Tongue (tissue), 1 donor: ENCODE measurements at regions not wholly inside any gene's neighbourhood (a gene's known extent, or its start where the extent isn't known, plus 50 kb on each side); places are given as distances from the start of the nearest gene placed in this dataset.
A peak's percentile ranks its signal among the peaks of the same experiment; 100 is the strongest.

ENCODE experiments used
- DNase-seq: peaks from one replicate; pipeline ENCODE4 v3.0.0-alpha.2; 2015

DNA sequence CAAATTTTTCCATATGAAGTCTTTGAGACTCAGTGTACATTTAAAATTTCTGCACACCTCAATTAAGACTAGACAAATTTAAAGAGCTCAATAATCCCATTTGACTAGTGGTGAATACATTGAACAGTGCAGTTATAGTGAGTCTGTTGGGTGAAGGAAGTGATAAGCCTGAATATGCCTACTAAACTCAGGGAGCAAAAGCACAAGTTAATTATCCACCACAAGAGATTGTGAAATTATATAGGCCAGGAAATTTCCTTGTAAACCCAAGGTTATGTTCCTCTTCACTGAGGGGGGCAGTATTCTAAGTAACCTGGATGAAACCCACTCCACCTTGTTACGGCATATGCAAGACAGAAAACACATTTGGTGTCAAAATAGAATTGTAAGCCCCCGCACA lies 612.9 kb upstream of the DAB2 start:
- DNase-seq, result no peak

DNA sequence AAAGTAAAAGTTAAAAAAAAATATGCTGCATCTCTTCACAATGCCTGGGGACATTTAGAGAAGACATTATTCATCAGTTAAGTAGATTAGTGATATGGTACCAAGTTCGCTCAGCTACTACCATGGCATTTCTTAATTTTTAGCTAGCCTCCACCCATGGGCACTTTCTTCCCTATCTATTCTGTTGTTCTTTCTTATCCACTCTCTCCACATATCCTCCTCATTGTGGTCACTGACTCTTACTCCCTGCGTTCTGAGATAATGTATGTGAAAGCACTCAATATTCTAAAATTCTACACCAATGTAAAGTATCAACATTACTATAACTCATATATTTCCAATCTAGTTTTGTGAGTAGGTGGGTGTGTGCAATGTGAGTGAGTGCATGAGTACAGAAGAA lies 609.7 kb upstream of the DAB2 start:
- no peak for DNase-seq

DNA sequence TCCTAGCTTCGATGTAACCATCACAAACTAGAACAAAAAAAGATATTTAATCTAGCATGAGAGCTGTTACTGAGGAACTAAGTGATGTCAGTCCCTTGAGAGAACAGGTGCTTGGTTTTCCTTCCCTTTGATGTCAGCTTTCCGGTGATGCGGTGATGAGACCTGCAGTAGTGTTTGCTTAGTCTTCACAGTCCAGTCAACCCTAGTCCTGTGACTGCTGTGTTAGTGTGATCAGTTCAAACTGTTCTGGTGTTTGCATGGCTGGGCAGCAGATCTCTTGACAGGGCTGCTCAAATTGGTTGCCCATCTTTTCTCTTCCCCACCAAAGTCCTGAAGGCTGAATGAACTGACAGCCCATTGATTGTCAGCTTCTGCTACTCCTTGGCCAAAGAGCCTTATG lies 608.6 kb upstream of the DAB2 start:
- DNase-seq, result no peak

DNA sequence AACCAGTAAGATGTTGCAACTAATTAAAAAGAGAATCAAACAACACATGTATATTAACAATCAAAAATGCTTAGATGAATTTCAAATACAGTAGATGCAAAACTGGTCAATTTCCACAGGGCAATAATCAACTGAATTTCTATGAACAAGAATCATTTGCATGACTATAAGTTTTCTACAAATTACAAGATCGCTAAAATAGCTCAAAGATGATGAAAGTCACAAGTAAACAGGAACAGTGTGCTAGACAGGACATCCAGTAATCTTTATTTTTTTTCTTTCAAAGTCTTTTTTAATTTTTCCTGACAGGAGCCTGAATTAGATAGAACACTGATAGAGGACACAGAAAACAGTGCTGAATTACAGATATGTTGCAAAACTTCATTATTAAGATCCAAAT lies 608.2 kb upstream of the DAB2 start:
- DNase-seq, result no peak

DNA sequence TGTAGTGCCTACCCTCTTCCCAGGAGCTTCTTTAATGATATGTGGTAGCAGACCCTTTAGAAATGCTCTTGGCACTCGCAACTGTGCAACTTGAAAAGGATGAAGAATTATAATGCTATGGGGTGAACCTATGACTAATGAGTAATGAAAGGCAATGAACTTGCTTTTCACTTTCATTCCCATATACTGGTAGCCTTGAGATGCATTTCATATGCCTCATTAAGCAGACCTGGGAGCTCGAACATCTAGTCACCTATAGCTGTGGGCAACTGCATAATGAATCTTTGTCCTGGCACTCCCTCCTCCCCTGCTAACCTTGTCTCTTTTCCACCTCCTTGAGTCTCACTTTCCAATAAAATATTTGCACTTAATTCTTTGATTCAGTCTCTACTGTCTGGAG lies 605.9 kb upstream of the DAB2 start:
- no peak for DNase-seq

DNA sequence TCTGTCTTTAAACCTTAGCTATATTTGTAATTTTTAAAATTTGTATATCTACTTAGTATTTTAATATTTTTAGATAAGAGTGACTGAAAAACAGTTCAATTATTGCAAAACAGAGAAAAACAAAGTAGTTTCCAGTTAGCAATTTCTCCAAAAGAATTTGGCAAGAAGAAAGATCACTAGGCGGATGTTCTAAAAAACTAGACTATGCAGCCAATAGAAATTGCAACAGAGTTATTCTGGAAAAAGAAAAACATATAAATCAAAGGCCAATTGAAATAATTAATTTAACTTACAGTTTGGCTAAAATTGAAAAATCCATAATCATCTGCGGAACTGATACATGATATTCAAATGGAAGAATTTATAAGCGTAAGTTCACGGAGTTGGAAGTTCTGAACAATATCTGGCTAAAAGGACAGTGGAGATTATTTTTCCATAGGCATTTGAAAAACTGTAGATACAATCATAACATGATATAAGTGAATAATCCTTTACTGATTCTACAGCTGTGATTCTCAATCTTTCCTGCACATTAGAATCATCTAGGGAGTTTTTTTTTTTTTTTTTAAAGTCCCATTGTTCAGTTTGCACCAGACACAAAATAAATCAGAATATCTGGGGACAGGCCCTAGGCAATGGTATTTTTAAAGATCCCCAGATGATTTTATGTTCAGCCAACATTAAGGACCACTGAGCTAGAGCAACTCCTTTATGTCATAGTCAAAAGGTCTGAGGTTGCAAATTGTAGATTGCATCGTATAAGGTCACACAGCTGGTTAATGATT lies 605.1 kb upstream of the DAB2 start:
- peak; percentile 45 for DNase-seq

DNA sequence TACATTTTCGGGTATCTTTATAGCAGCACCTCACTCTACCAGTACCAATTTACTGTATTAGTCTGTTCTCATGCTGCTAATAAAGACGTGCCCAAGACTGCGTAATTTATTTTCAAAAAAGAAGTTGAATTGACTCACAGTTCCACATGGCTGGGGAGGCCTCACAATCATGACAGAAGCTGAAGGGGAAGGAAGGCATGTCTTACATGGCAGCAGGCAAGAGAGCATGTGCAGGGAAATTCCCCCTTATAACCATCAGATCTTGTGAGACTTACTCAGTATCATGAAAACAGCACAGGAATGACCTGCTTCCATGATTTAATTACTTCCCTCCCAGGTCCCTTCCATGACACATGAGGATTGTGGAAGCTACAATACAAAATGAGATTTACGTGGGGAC lies 602.6 kb upstream of the DAB2 start:
- DNase-seq, result no peak

DNA sequence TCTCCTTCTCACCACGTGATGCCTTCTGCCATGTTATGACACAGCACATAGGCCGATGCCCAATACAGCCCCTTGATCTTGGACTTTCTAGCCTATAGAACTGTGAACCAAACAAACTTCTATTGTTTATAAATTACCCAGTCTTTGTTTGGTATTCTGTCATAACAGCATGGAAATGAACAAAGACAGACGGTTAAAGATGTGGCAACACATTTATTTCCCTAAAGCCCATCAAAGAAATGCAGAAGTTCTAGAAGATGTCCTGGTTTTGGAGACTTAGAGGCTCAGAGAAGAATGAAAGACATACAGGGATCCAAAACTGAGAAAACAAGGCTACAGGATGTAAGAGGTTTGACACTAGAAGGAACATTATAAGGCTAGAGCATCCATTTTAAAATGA lies 600.8 kb upstream of the DAB2 start:
- no peak for DNase-seq

DNA sequence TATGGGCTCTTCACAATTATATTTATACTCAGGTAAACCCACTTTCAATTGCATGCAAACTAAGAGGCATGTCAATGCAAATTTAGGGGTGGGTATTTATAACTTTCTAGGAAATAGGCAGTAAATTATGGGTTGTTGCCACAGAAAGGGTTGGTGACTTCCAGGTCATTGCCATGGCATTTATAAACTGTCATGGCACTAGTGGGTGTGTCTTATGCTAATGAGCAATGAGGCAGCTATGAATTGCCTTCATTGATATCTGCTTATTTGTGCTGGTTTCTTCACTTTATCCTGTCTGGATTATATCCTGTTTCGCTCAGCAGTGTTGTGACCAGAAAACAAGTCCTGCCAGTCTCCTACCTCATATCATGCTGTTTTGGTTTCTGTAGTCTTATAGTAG lies 597.3 kb upstream of the DAB2 start:
- no peak for DNase-seq

DNA sequence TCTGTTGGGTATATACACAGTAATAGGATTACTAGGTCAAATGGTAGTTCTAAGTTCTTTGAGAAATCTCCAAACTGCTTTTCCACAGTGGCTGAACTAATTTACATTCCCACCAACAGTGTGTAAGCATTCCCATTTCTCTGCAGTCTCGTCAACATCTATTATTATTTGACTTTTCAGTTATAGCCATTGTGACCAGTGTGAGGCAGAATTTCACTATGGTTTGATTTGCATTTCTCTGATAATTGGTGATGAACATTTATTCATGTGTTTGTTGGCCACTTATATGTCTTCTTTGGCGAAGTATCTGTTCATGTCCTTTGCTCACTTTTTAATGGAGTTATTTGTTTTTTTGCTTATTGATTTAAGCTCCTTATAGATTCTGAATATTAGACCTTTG lies 596.2 kb upstream of the DAB2 start:
- DNase-seq, result no peak

DNA sequence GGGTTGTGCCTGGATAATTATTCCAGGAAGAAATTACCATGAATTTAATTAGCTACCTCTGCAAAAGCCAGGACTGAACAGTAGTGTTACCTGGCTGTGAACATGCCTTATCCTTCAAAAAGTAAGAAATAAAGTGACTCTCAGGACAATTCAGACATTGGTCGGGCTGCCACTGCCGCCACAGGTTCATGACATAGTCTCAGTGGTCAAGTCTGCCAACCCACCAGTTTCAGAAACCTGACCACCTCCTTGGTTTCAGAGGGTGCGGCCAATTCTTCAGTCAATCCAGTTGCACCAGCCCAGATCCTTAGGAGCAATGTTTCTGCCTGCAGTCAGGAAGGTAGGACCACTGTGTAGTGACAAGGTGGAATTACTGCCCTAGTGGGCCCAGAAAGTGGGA lies 593.1 kb upstream of the DAB2 start:
- DNase-seq, result no peak

DNA sequence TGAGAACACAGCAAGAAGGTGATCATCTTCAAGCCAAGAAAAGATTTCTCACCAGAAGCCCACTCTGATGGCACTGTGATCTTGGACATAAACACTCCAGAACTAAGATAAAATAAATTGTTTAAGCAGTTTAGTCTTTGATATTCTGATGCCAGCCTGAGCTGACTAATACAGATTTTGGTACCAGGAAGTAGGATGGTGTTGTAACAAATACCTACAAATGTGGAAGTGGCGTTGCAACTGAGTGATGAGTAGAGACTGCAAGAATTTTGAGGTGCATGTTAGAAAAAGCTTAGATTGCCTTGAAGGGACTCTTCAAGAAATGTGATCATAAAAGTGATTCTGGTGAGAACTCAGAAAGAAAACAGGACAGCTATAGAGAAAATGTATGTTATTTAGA lies 592.4 kb upstream of the DAB2 start:
- no peak for DNase-seq

DNA sequence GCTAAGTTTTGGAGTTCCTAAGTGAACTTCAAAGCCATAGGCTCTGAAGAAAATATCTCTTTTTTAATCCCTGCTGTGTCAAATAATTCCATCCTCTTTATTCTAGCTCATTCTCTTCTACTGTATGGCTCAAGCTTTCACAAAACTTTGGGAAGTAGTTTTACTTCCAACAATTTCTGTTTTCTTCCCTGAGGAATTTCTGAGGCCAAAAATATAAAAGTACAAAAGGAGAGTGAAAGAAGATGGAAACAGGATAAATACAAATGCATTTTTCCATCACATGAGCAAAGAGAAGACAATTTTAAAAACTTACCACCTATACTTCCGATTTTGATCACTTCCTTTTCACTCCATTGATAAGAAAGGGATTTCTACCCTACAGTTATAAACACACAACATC lies 585.7 kb upstream of the DAB2 start:
- DNase-seq, result no peak

DNA sequence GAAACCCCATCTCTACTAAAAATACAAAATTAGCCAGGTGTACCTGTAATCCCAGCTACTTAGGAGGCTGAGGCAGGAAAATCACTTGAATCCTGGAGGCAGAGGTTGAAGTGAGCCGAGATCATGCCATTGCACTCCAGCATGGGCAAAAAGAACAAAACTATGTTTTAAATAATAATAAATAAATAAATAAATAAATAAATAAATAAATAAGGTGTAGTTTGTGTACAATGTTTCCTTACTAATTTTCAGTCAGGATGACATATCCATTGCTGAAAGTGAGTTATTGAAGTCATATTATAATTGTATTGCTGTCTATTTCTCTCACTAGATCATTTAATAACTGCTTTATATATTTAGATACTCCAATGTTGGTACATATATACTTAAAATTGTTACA lies 581.5 kb upstream of the DAB2 start:
- no peak for DNase-seq

DNA sequence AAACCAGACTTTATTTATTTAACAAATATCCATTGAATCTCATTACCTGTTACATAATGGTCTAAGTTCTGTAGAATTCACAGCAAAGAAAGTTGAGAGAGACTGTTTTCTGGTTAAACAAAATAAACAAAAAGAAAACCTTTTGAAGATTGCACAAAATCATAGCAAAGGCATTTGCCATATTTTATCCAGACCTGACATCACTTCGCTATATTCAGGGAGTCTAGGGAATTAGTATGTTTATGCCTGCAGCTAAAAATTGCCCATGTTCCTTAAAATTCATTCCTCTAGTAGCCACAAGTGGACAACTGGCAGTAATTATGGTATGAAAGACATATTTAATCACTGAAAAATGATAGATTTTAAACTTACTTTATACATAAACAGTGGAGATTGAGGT lies 577.0 kb upstream of the DAB2 start:
- DNase-seq, result peak; percentile 6

DNA sequence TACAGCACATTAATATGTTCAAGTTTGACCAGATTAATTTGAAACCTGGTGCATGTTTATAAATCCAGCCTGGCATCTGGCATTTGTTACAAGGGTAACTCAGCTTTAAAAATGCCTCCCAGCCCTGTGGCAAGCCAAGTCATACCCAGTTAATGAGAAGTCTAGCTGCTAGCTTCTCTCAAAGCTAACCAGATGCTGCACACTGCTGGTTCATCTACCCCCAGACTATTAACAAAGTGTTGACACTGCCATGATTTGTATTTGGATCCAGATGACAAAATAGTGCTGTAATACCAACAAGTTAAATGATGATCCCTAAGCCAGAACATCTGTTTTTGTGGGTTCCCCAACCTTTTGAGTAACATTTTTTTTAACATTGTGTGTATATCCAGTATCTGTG lies 573.7 kb upstream of the DAB2 start:
- peak; percentile 14 for DNase-seq

DNA sequence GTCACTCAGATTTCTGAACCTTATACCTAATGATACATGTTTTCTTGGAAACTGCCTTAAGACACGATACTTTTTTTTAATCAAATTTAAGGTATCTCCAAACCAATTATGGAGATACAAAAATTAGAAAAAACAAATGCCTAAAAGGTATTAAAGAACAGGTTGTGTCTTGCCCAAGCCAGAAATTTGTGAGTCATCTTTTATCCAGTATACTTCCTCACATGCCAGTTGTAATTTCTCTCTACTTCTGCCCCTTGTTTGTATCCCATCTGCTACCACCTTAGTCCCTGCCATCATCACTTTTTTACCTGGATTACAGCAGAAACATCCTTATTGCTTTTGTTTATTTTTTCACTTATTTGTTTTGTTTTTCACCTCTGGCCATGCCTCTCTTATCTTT lies 571.2 kb upstream of the DAB2 start:
- DNase-seq, result no peak

DNA sequence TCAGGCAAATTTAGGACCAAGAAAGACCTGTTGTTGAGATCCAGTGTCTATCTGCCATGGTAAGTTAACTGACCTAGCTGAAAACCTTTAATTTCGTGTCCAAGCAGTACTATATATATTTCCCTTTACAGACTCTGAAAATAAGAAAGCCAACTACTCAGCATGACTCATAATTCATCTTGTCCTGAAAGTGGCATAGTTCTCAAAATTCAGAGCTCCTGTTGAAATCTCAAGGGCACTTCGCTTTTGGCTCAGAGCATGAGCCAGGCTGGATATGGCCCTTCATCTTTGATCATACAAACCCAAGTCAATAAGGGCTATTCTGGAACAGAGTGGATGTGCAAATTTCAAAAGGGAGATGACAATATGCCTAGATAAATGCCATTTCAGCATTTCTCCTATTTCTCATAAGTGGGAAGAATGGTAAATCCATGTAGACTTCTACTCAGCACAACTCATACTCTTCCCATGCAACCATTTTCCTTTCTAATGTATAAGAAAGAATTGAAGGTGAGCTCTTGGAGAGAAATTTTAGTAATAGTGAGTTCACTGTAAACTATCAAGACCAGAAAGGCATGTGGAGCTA lies 567.9 kb upstream of the DAB2 start:
- no peak for DNase-seq

DNA sequence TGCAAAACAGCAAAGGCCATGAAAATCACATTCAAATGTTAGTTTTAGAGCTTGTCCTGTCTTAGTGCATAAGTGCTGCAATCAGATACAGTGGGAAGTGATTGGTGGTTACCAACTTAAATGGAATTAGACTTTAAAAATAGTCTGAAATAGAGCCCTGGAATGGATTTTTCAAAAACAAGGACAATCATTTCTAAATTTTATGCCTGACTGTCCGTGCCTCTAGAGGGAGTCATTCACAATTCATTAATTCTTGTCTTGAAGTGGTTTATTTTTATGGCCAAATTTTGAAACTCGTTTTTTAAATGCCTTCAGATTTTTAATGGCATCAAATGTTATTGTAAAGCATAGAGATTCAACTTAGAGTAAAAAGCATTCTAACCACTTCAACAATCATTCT lies 561.8 kb upstream of the DAB2 start:
- no peak for DNase-seq

DNA sequence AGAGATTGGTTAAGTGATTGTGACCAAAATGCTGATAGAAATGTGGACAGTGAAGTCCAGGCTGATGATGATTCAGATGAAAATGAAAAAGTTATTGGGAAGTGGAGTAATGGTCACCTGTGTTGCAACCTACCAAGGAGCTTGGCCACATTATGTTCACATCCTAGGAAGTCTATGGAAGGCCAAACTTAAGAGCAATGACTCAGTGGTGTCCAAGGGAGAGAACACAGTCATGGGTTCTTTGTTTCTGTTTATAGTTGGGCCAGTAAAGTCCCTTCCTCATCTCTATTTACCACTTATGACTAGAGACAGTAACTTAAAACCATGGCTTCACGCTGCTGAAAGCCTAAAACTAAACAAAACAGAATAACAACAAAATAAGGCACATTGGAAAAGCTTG lies 555.3 kb upstream of the DAB2 start:
- DNase-seq, result no peak

DNA sequence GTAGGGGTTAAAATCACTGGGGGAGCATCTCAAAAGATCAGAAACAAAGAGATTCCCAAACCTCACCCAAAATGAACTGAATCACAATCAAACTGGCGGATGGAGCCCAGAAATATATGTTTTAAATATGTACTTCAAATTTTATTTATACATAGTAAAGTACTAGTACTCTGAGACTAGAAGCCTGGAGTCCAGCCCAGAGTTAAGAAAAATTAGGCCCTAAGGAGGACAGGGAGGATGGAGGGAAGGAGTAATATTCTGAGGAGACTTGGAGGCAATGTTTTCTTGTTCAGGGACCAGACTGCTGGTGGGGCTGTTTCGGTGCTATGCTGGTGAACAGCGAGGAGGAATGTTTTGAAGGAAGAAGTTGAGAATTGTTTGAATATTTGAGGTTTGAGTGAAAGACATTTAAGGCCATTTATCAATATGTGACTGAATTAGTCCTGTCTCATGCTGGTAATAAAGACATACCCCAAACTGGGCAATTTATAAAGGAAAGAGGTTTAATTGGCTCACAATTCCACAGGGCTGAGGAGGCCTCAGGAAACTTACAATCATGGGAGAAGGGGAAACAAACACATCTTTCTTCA lies 552.4 kb upstream of the DAB2 start:
- no peak for DNase-seq

DNA sequence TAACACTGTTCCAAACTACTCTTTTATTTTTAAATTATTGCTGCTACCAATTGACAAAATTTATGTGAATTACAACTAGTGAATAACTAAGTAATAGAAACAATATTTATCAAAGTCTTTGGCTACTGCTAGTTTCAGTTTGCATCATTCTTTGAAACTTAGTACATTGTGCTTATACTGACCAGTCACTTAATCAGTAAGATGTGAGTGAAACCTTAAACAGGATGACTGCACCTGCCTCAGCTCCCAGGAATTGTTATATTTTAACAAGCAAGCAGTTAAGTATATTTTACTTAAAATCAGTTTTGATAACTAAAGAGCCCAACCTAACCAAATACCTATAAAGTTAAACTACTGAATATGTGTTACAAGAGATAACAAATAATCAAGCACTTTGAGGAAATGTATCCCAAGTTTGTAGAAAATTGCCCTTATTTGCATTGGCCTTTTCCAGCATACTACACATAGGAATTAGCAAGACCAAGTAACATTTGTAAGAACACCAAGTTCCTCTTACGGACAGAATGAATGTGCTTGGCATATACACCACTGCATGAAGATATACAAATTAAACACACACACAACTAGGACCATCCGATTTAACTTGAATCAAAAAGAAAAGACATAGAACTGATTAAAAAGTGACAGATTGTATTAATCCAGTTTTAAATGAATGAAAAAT lies 545.5 kb upstream of the DAB2 start:
- no peak for DNase-seq

DNA sequence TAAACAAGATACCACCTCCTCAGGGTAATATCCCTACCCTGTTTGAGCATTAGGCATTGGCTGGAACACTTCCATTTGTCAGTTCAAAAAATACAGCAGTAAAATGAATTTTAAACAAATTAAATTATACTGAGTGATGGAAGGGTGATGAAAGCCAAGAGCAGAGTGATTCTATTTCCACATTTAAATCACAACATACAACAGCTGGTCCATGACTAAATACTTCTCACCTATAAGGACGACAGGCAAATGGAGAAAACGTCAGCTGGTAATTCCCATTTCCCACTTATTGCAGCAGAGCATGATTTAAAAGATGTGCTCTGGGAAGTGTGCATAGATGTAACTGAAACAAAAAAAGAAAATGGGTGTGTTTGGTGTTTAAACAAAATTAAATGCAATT lies 543.6 kb upstream of the DAB2 start:
- DNase-seq, result no peak

DNA sequence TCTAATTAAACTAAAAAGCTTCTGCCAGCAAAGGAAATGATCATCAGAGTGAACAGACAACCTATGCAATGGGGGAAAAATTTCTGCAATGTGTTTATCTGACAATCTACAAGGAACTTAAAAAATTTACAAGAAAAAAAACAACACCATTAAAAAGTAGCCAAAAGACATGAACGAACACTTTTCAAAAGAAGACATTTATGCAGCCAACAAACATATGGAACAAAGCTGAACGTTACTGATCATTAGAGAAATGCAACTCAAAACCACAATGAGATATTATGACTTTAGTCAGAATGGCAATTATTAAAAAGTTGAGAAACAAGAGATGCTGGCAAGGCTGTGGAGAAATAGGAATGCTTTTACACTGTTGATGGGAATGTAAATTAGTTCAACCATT lies 530.4 kb upstream of the DAB2 start:
- no peak for DNase-seq
